GM19099 (cell line): ENCODE measurements at regions not wholly inside any gene's neighbourhood (a gene's known extent, or its start where the extent isn't known, plus 50 kb on each side); places are given as distances from the start of the nearest gene placed in this dataset.

ENCODE experiments used
- POLR2A ChIP-seq: IDR thresholded peaks from 3 replicates; pipeline ENCODE4 v1.6.1; 2011; ENCODE audit warnings: low read depth; ENCODE audit not compliant: insufficient read length; ENCODE audit errors: extremely low read depth

DNA sequence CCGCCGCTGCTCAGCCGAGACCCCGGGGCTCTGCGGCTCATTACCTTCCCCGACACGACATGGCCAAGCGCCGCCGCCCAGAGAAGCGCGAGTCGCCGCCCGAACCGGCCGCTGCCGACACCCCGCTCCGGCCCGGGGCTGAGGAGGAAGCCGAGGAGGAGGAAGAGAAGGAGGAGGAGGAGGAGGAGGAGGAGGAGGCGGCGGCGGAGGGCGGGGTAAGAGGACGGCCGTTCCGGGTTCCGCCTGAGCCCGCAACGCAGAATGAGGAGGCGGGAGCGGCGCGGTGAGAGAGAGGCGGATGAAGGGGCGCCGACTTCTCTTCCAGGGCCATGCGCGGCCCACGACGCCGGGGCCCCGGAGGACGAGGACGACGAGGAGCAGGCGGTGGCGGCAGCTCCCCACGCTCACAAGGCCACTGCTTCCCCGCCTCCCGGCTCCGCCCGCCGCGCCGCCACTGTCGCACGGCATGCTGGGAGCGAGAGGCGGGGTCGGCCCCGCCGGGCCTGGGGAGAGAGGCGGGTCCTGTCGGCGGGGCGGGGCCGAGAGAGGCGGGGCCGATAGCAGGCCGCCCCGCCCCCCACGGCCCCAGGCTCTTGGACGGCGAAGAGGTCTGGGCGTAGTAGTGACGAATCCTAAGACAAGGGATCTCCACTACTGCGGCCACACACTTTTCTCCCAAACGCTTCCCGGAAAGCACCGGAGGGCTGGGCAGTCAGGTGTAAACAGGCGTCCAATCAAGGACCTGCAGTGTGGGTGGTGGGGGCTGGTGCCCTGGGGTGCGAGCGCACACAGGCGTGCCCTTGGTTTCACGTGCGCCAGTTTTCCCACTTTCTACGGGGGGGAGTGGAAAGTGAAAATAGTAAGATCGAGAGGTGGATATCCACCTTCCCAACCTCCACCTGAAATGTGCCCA is 67.9 kb upstream of the SPN start:
- TF ChIP-seq POLR2A: peak; percentile 65

DNA sequence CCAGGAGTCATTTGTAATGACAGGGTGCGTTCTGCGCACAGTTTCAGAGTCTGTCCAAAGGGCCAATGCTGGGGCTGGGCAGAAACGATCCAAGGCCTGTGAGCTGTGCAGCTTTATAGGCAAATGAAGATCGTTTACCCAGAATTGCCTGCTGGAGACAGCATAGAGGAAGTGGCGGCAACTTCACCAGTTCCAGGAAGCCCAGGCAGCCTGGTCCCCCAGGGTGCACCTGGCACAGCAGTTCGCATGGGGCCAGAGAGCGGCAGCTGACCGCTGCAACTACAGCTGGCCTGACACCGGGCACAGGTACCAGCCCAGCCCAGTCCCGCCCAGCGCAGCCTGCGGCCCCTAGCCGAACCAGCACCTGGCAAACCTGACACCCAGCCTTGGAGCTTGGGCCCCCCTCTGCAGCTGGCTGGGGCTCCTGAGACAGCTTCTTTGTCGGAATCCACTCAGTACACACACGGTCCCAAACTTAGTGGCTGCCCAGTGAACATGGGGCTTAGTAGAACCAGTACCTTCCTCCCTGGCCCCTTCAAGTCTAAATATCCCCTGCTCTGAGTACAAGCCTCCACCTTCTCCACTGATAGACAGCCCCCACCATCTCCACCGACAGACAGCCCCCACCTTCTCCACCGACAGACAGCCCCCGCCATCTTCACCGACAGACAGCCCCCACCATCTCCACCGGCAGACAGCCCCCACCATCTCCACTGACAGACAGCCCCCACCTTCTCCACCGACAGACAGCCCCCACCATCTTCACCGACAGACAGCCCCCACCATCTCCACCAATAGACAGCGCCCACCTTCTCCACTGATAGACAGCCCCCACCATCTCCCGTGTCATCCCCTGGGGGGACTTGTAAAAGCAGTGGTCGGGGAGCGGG is 62.7 kb upstream of the SPN start:
- TF ChIP-seq POLR2A: peak; percentile 40
